C4-2B (cell line): ENCODE measurements at regions not wholly inside any gene's neighbourhood (a gene's known extent, or its start where the extent isn't known, plus 50 kb on each side); places are given as distances from the start of the nearest gene placed in this dataset.

Experiments used
- CTCF ChIP-seq: fragments of 450-650 bp; conservative IDR thresholded peaks from 2 replicates; pipeline ENCODE4 v1.5.1; 2017; ENCODE audit warnings: mild to moderate bottlenecking
- ZFX ChIP-seq: fragments of 450-650 bp; IDR thresholded peaks from 2 replicates; pipeline ENCODE4 v1.6.1; 2017

GRCh38 chr3:153246806-153247205 is 84.8 kb downstream of the RAP2B start:
- TF ChIP-seq CTCF (no peak), ZFX (no peak)
